ENCODE measurements at regions not wholly inside any gene's neighbourhood (a gene's known extent, or its start where the extent isn't known, plus 50 kb on each side); places are given as distances from the start of the nearest gene placed in this dataset.

DNA sequence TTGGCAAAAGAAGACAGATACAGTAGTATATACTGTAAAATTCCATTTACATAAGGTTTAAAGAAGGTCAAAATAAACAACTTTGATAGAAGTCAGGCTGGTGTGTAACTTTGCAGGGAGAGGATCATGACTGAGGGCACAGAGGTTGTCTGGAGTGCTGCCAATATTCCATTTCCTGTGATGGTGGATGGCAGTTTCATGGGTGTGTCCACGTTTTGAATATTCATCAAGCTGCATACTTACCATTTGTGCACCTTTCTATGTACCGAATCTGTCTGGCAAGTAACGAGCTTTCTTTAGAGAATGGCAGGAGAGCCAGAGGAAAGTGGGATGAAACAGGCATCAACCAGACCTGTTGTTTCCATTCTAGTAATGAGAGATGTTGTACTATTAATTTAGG is 420.5 kb upstream of the HTR2A start:
- TF ChIP-seq, protein P1, sequence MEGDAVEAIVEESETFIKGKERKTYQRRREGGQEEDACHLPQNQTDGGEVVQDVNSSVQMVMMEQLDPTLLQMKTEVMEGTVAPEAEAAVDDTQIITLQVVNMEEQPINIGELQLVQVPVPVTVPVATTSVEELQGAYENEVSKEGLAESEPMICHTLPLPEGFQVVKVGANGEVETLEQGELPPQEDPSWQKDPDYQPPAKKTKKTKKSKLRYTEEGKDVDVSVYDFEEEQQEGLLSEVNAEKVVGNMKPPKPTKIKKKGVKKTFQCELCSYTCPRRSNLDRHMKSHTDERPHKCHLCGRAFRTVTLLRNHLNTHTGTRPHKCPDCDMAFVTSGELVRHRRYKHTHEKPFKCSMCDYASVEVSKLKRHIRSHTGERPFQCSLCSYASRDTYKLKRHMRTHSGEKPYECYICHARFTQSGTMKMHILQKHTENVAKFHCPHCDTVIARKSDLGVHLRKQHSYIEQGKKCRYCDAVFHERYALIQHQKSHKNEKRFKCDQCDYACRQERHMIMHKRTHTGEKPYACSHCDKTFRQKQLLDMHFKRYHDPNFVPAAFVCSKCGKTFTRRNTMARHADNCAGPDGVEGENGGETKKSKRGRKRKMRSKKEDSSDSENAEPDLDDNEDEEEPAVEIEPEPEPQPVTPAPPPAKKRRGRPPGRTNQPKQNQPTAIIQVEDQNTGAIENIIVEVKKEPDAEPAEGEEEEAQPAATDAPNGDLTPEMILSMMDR (IDR thresholded peaks at IDR 0.05; ENCODE audit: insufficient read depth, low read depth, low read length), result no peak
- no peak for TF ChIP-seq EZH2 (IDR thresholded peaks at IDR 0.05; ENCODE audit: insufficient read depth, low read length)

Data from astrocyte (in vitro differentiated cells and primary cell).